H9 (cell line): ENCODE measurements at regions not wholly inside any gene's neighbourhood (a gene's known extent, or its start where the extent isn't known, plus 50 kb on each side); places are given as distances from the start of the nearest gene placed in this dataset.

Experiments
- DNase-seq: peaks from one replicate; pipeline ENCODE4 v3.0.0-alpha.2; 2017
- H2AFZ ChIP-seq: one replicate; pipeline ENCODE4 v1.6.1; 2013; ENCODE audit warnings: mild to moderate bottlenecking, low read length, control low read depth, moderate library complexity
- H2AK5ac ChIP-seq: 2 replicates; pipeline ENCODE4 v1.6.1; 2013; ENCODE audit warnings: low read length, control low read depth, mixed read lengths; ENCODE audit not compliant: insufficient read length
- H2BK120ac ChIP-seq: one replicate; pipeline ENCODE4 v1.6.1; 2013; ENCODE audit warnings: low read depth, mild to moderate bottlenecking, low read length, control low read depth, inconsistent platforms; ENCODE audit not compliant: poor library complexity, severe bottlenecking
- H2BK12ac ChIP-seq: 2 replicates; pipeline ENCODE4 v1.6.1; 2013; ENCODE audit warnings: low read length, control low read depth, mixed read lengths, low read depth; ENCODE audit not compliant: insufficient read length
- H2BK15ac ChIP-seq: 2 replicates; pipeline ENCODE4 v1.6.1; 2013; ENCODE audit warnings: low read depth, low read length, control low read depth
- H2BK20ac ChIP-seq: one replicate; pipeline ENCODE4 v1.6.1; 2013; ENCODE audit warnings: low read depth, mild to moderate bottlenecking, low read length, control low read depth, inconsistent platforms; ENCODE audit not compliant: poor library complexity, severe bottlenecking
- H2BK5ac ChIP-seq: 2 replicates; pipeline ENCODE4 v1.6.1; 2013; ENCODE audit warnings: low read length, control low read depth, mixed read lengths; ENCODE audit not compliant: insufficient read length
- H3K14ac ChIP-seq: 2 replicates; pipeline ENCODE4 v1.6.1; 2013; ENCODE audit warnings: low read length, control low read depth; ENCODE audit not compliant: insufficient read depth
- H3K18ac ChIP-seq: 2 replicates; pipeline ENCODE4 v1.6.1; 2013; ENCODE audit warnings: low read depth, mild to moderate bottlenecking, mixed read lengths, low read length, control low read depth; ENCODE audit not compliant: insufficient read length
- H3K23ac ChIP-seq: 2 replicates; pipeline ENCODE4 v1.6.1; 2013; ENCODE audit warnings: low read length, control low read depth, mixed read lengths, low read depth; ENCODE audit not compliant: insufficient read length
- H3K23me2 ChIP-seq: 2 replicates; pipeline ENCODE4 v1.6.1; 2013; ENCODE audit warnings: low read depth, mild to moderate bottlenecking, mixed read lengths, low read length, control low read depth; ENCODE audit not compliant: insufficient read length, poor library complexity, severe bottlenecking
- H3K27ac ChIP-seq: 2 replicates; pipeline ENCODE4 v1.5.1; 2013; ENCODE audit warnings: low read length, control low read depth, mixed read lengths, low read depth; ENCODE audit not compliant: insufficient read length
- H3K27me3 ChIP-seq: 2 replicates; pipeline ENCODE4 v1.6.1; 2013; ENCODE audit warnings: low read length, control low read depth, inconsistent platforms; ENCODE audit not compliant: insufficient read depth
- H3K4ac ChIP-seq: 2 replicates; pipeline ENCODE4 v1.6.1; 2013; ENCODE audit warnings: low read depth, mild to moderate bottlenecking, control low read depth, inconsistent platforms, low read length, moderate library complexity
- H3K4me1 ChIP-seq: 2 replicates; pipeline ENCODE4 v1.6.1; 2013; ENCODE audit warnings: low read length, control low read depth, inconsistent platforms; ENCODE audit not compliant: insufficient read depth
- H3K4me2 ChIP-seq: 2 replicates; pipeline ENCODE4 v1.6.1; 2013; ENCODE audit warnings: low read length, control low read depth, mixed read lengths; ENCODE audit not compliant: insufficient read length, insufficient read depth
- H3K56ac ChIP-seq: 2 replicates; pipeline ENCODE4 v1.6.1; 2013; ENCODE audit warnings: low read depth, mild to moderate bottlenecking, mixed read lengths, low read length, control low read depth; ENCODE audit not compliant: insufficient read length
- H3K79me1 ChIP-seq: 2 replicates; pipeline ENCODE4 v1.6.1; 2013; ENCODE audit warnings: low read depth, mild to moderate bottlenecking, moderate library complexity, low read length, control low read depth, inconsistent platforms; ENCODE audit not compliant: insufficient read depth, poor library complexity, severe bottlenecking
- H3K79me2 ChIP-seq: 2 replicates; pipeline ENCODE4 v1.6.1; 2013; ENCODE audit warnings: low read length, control low read depth, inconsistent platforms; ENCODE audit not compliant: insufficient read depth
- H3K9ac ChIP-seq: 2 replicates; pipeline ENCODE4 v1.6.1; 2013; ENCODE audit warnings: low read length, control low read depth, mixed read lengths; ENCODE audit not compliant: insufficient read length; ENCODE audit errors: extremely low read depth
- H3K9me3 ChIP-seq: one replicate; pipeline ENCODE4 v1.6.1; 2013; ENCODE audit warnings: low read depth, low read length, inconsistent platforms; ENCODE audit not compliant: control insufficient read depth
- H3T11ph ChIP-seq: one replicate; pipeline ENCODE4 v1.6.1; 2013; ENCODE audit warnings: mild to moderate bottlenecking, low read length, control low read depth, inconsistent platforms
- H4K20me1 ChIP-seq: one replicate; pipeline ENCODE4 v1.6.1; 2013; ENCODE audit not compliant: control insufficient read depth, insufficient read length, insufficient read depth
- H4K5ac ChIP-seq: 2 replicates; pipeline ENCODE4 v1.6.1; 2013; ENCODE audit warnings: low read depth, mild to moderate bottlenecking, mixed read lengths, low read length, control low read depth; ENCODE audit not compliant: insufficient read length
- H4K8ac ChIP-seq: replicated peaks from 2 replicates; pipeline ENCODE4 v1.6.1; 2013; ENCODE audit warnings: low read length, control low read depth, mixed read lengths, low read depth; ENCODE audit not compliant: insufficient read length
- H4K91ac ChIP-seq: 2 replicates; pipeline ENCODE4 v1.6.1; 2013; ENCODE audit warnings: low read depth, mild to moderate bottlenecking, moderate library complexity, mixed read lengths, low read length, control low read depth; ENCODE audit not compliant: insufficient read length
- H3K27ac Mint-ChIP-seq, 3 experiments: 2 replicates in 2 of 3; 3 replicates in 1 of 3; pipeline ENCODE4 v1.8.0; 2020 to 2021; ENCODE audit warnings: mixed read lengths in 3 of 3, mild to moderate bottlenecking in 1 of 3, moderate library complexity in 1 of 3
- H3K27me3 Mint-ChIP-seq: 2 replicates; pipeline ENCODE4 v1.8.0; 2021; ENCODE audit warnings: low read depth, mild to moderate bottlenecking, moderate library complexity, mixed read lengths
- H3K36me3 Mint-ChIP-seq, 3 experiments: 2 replicates in 2 of 3; 3 replicates in 1 of 3; pipeline ENCODE4 v1.8.0; 2020 to 2021; ENCODE audit warnings: low read depth in 3 of 3, mixed read lengths in 3 of 3; ENCODE audit not compliant: insufficient read depth in 1 of 3
- H3K4me1 Mint-ChIP-seq, 2 experiments: 2 replicates each; pipeline ENCODE4 v1.8.0; 2020; ENCODE audit warnings: mixed read lengths in 2 of 2
- H3K4me3 Mint-ChIP-seq, 2 experiments: 2 replicates in 1 of 2; 3 replicates in 1 of 2; pipeline ENCODE4 v1.8.0; 2020 to 2021; ENCODE audit warnings: mild to moderate bottlenecking in 2 of 2, mixed read lengths in 2 of 2, moderate library complexity in 1 of 2
- H3K9me3 Mint-ChIP-seq, 2 experiments: 2 replicates in 1 of 2; 3 replicates in 1 of 2; pipeline ENCODE4 v1.8.0; 2020; ENCODE audit warnings: mild to moderate bottlenecking in 2 of 2, mixed read lengths in 2 of 2, moderate library complexity in 1 of 2
- WGBS: extraction: QIAGEN DNeasy Blood & Tissue Kit; methylation state at CpG from one replicate; pipeline ENCODE4 v1.1.7; 2013; ENCODE audit warnings: missing lambda C conversion rate, low lambda C conversion rate, mixed read lengths; ENCODE audit not compliant: insufficient read length; ENCODE audit errors: extremely low coverage; 5-methylcytosine and 5-hydroxymethylcytosine counted together
- TF ChIP-seq, protein P1 (sequence below): fragments of 200-600 bp; sonication (generic); conservative IDR thresholded peaks from 3 replicates; pipeline ENCODE4 v1.8.0; 2021; ENCODE audit warnings: antibody characterized with exemption, mild to moderate bottlenecking

DNA sequence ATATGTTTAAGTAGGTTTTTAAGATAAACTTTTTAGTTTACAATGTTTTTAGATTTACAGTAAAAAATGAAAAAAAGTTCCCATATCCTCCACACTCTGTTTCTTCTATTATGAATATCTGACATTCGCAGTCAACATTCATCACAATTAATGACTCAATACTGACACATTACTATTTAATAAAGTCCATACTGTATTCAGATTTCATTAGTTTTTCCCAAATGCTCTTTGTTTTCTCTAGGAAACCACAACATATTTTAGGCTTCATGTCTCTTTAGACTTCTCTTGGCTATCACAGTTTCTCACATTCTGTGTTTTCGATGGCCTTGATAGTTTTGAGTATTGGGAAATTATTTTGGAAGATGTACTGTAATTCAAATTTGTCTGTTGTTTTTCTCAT, 399.8 kb downstream of the SLC6A15 start:
- H2BK12ac ChIP-seq = no peak overlapping the region
- no peak overlapping the region for H3T11ph ChIP-seq
- H4K8ac ChIP-seq = no peak overlapping the region
- no peaks in the 10 kb centered on the region for H3K9me3 ChIP-seq
- no peak overlapping the region for H4K91ac ChIP-seq
- no peak overlapping the region for H3K27ac ChIP-seq
- no peak overlapping the region for H3K4me3 Mint-ChIP-seq
- no peak overlapping the region for H2BK120ac ChIP-seq
- H3K4me2 ChIP-seq = no peak overlapping the region
- H3K14ac ChIP-seq = no peak overlapping the region
- no peaks in the 10 kb centered on the region for H3K79me1 ChIP-seq
- no peak overlapping the region for H3K23ac ChIP-seq
- H3K36me3 Mint-ChIP-seq = no peaks in the 10 kb centered on the region
- no peaks in the 10 kb centered on the region for H3K23me2 ChIP-seq
- no peak overlapping the region for H2BK20ac ChIP-seq
- no peaks in the 10 kb centered on the region for H3K4me1 Mint-ChIP-seq
- no peak overlapping the region for H3K18ac ChIP-seq
- H2BK5ac ChIP-seq = no peak overlapping the region
- no peaks in the 10 kb centered on the region for H3K4me1 ChIP-seq
- no CpG with 5 or more reads among the region's 2 CpGs for WGBS
- no peak overlapping the region for H4K5ac ChIP-seq
- no peak for DNase-seq
- no peaks in the 10 kb centered on the region for H3K27me3 ChIP-seq
- no peak overlapping the region for H3K9ac ChIP-seq
- no peaks in the 10 kb centered on the region for H3K79me2 ChIP-seq
- no peak overlapping the region for H2AK5ac ChIP-seq
- H2AFZ ChIP-seq = no peak overlapping the region
- H4K20me1 ChIP-seq = no peaks in the 10 kb centered on the region
- TF ChIP-seq, protein P1, sequence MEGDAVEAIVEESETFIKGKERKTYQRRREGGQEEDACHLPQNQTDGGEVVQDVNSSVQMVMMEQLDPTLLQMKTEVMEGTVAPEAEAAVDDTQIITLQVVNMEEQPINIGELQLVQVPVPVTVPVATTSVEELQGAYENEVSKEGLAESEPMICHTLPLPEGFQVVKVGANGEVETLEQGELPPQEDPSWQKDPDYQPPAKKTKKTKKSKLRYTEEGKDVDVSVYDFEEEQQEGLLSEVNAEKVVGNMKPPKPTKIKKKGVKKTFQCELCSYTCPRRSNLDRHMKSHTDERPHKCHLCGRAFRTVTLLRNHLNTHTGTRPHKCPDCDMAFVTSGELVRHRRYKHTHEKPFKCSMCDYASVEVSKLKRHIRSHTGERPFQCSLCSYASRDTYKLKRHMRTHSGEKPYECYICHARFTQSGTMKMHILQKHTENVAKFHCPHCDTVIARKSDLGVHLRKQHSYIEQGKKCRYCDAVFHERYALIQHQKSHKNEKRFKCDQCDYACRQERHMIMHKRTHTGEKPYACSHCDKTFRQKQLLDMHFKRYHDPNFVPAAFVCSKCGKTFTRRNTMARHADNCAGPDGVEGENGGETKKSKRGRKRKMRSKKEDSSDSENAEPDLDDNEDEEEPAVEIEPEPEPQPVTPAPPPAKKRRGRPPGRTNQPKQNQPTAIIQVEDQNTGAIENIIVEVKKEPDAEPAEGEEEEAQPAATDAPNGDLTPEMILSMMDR = no peak
- H3K27ac Mint-ChIP-seq = no peak overlapping the region
- no peak overlapping the region for H3K56ac ChIP-seq
- no peak overlapping the region for H3K4ac ChIP-seq
- H3K9me3 Mint-ChIP-seq = no peaks in the 10 kb centered on the region
- no peaks in the 10 kb centered on the region for H3K27me3 Mint-ChIP-seq
- H2BK15ac ChIP-seq = no peak overlapping the region
